A673 (cell line): ENCODE measurements at regions not wholly inside any gene's neighbourhood (a gene's known extent, or its start where the extent isn't known, plus 50 kb on each side); places are given as distances from the start of the nearest gene placed in this dataset.

Experiments
- CTCF ChIP-seq: fragments of 300-800, 200-600 bp; sonication (generic); conservative IDR thresholded peaks from 2 replicates; pipeline ENCODE4 v1.5.1; 2017; ENCODE audit warnings: low read depth, mild to moderate bottlenecking, antibody characterized with exemption, low read length, moderate library complexity, mixed read lengths
- EZH2 ChIP-seq: fragments of 200-600 bp; sonication (generic); IDR thresholded peaks from 2 replicates; pipeline ENCODE4 v1.6.1; 2017; ENCODE audit warnings: borderline replicate concordance, low read depth, mild to moderate bottlenecking, mixed read lengths, antibody characterized with exemption, low read length; ENCODE audit not compliant: poor library complexity, severe bottlenecking

- TF ChIP-seq CTCF, result no peak
- TF ChIP-seq EZH2, result no peak
Observed at GRCh38 chr17:5800131-5800530, 215.8 kb upstream of the NLRP1 start.
